ENCODE measurements at regions not wholly inside any gene's neighbourhood (a gene's known extent, or its start where the extent isn't known, plus 50 kb on each side); places are given as distances from the start of the nearest gene placed in this dataset.

DNA sequence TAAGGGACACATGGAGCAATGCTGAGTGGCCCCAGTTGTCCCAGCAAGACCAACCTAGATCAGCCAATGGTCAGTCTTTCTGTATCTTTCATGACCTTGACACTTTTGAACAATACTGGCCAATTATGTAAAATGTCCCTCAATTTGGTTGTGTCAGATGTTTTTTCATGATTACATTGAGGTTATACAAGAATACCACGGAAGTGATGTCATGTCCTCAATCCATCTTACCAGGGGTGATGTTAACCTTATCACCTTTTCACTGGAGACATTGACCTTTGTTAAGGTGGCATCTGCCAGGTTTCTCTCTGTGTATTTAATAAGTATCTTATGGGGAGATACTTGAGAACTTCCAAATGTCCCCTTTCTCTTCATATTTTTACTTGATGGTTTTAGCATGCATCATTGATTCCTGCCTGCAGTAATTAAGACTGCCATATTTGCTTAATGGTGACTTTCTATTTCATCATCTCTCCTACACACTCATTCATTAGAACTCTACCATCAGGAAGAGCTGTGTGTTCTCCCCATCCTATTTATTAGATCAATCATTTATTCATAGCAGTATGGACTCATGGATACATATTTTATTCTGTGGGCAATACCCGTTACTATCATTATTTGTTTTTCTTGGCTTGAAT, 64.7 kb upstream of the RFLNA start:
- TF ChIP-seq, protein P1, sequence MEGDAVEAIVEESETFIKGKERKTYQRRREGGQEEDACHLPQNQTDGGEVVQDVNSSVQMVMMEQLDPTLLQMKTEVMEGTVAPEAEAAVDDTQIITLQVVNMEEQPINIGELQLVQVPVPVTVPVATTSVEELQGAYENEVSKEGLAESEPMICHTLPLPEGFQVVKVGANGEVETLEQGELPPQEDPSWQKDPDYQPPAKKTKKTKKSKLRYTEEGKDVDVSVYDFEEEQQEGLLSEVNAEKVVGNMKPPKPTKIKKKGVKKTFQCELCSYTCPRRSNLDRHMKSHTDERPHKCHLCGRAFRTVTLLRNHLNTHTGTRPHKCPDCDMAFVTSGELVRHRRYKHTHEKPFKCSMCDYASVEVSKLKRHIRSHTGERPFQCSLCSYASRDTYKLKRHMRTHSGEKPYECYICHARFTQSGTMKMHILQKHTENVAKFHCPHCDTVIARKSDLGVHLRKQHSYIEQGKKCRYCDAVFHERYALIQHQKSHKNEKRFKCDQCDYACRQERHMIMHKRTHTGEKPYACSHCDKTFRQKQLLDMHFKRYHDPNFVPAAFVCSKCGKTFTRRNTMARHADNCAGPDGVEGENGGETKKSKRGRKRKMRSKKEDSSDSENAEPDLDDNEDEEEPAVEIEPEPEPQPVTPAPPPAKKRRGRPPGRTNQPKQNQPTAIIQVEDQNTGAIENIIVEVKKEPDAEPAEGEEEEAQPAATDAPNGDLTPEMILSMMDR (IDR thresholded peaks at IDR 0.05; ENCODE audit: control insufficient read depth, insufficient read depth, low read depth, low read length, missing control alignments): no peak

DNA sequence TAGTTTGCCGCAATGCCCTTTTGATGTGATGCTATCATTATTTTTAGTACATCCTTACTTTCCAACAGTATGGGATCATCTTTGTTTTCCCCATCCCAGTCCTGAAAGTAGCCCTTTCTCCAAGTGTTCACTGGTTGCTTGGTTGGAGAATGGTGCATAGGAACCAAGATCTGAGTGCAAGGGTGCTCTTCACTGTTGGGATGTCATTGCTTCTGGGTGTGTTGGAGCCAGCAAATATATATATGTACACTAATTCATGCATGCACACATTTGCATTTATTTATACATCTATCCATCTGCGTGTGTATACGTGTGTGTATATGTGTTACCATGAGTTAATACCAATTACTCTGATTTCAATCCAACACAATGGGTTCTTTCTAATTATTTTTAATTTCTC, 64.1 kb upstream of the RFLNA start:
- no peak overlapping the region for H3K4me3 ChIP-seq (ENCODE audit: control insufficient read depth, low read depth, low read length)
- TF ChIP-seq, protein P1 (IDR thresholded peaks at IDR 0.05; ENCODE audit: control insufficient read depth, insufficient read depth, low read depth, low read length, missing control alignments): no peak
- no peak for DNase-seq (ENCODE audit: low read depth)

More for the DNA sequence above, 64.7 kb upstream of the RFLNA start:
- no peak for DNase-seq (ENCODE audit: low read depth)
- no peak overlapping the region for H3K4me3 ChIP-seq (ENCODE audit: control insufficient read depth, low read depth, low read length)

DNA sequence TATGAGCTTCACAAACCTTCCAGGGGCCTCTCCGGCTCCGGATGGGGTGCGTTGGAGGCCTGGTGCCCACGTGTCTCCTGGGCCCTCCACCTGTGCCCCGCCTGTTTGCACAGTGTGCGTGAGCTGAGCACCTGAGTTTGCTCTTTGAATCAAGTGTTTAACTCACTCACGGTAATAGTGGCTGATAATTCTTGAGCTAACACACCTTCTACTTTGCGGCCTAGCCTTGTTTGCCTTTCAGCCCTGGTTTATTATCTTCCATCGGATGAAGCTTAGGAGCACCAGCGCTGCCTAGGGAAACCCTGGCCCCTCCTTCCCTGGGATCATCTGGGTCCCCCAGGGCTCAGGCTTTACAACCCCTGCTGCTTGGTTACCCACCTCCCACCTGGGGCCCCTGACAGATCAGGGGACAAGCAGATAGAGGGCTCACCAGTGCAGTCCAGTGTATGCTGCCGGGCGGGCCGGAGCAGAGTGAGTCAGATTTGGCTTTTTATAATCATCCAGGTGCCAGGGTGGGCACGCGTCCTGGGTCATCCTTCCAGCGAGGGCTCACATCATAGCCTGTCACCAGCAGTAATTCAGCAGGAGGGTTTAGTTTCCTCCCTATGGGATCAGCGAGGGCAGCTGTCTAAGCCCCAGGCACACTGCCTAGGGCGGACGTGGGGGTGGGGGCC, 62.8 kb upstream of the RFLNA start:
- TF ChIP-seq, protein P1 (IDR thresholded peaks at IDR 0.05; ENCODE audit: control insufficient read depth, insufficient read depth, low read depth, low read length, missing control alignments): no peak
- H3K4me3 ChIP-seq (ENCODE audit: control insufficient read depth, low read depth, low read length): no peak overlapping the region
- no peak for DNase-seq (ENCODE audit: low read depth)

DNA sequence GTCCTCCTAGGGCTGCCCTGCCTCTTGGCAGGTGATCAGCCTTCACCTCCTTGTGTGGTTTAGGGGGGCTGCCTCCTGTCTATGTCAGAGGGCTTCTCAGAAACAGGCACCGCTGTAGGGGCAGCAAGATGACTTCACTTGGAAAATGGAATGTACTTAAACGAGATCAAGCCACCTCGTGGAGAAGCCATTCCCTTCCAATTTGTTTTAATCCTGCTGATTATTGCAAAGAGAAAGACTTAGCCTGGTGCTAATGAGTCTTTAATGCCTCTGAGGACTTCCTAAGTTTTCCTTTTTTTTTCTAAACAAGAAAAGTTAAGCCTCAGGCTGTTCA, 62.3 kb upstream of the RFLNA start:
- H3K4me3 ChIP-seq (ENCODE audit: control insufficient read depth, low read depth, low read length): no peak overlapping the region
- DNase-seq (ENCODE audit: low read depth): no peak
- TF ChIP-seq, protein P1 (IDR thresholded peaks at IDR 0.05; ENCODE audit: control insufficient read depth, insufficient read depth, low read depth, low read length, missing control alignments): no peak

DNA sequence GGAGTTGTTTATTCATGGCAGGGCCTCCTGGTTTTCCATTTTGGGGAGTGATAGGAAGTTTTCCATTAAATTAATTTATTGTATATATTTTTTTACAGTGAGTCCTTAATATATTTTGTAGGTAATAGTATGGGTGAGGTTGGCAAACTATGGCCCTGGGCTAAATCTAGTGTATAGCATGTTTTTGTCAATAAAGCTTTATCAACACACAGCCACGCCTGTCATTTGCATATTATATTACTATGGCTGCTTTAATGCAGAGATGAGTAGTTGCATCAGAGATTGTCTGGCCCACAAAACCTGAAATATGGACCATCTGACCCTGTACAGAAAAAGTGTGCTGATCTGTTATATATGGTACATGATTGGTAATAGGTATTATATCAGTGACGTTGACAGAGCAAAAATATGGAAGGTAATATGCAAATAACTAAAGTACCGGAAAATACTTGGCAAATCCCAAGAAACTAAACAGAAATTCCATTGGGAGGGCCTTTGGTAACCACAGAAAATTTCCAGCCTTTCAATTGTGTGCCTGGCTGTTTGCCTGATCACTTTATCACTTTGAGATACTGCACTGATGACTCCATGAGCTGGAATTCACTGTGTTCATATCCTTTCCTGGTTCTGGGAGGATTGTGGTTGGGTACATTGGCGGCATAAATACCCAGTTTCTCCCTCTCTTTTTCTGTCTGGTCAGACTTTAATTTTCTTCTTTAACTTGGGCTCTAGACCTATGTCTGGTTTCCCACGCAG, 61.7 kb upstream of the RFLNA start:
- peak; percentile 79 for DNase-seq (ENCODE audit: low read depth)
- TF ChIP-seq, protein P1 (IDR thresholded peaks at IDR 0.05; ENCODE audit: control insufficient read depth, insufficient read depth, low read depth, low read length, missing control alignments): no peak
- H3K4me3 ChIP-seq (ENCODE audit: control insufficient read depth, low read depth, low read length): no peak overlapping the region

DNA sequence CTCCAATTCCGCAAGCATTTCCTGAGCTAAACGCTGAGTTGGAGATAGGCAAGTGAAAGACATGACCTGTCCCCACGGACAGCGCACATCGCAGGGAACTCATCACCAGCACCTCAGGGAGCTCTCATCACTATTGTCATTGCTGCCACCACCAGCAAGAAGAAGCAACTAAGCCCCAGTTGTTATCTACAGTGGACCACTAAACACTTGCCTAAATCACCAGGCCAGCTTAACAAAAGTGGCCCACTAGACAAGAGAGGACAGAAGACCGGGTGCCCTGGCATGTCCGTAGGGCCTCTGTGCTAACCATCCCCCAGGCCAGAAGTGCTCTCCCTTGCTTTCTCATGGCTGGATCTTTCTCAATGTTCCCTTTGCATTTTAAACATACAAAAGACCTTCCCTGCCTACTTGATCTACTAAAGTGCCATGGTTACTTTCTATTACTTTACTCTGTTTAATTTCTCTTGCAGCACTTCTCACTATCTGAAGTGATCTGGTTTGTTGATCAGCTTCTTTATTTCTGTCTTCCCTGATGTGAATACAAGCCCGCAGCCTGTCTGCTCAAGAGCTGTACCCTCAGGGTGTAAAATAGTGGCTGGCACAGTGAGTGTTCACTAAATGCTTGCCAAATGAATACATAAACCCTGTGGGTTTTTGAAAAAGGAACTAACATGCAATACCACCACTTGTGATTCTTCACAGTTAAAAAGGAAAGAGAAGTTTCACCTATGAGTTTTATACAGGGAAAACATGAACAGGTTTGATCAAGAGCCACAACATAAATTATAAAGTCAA, 60.9 kb upstream of the RFLNA start:
- no peak for DNase-seq (ENCODE audit: low read depth)
- TF ChIP-seq, protein P1 (IDR thresholded peaks at IDR 0.05; ENCODE audit: control insufficient read depth, insufficient read depth, low read depth, low read length, missing control alignments): no peak
- H3K4me3 ChIP-seq (ENCODE audit: control insufficient read depth, low read depth, low read length): no peak overlapping the region

All from AG09309 (cell line).